ENCODE measurements at regions not wholly inside any gene's neighbourhood (a gene's known extent, or its start where the extent isn't known, plus 50 kb on each side); places are given as distances from the start of the nearest gene placed in this dataset.

GRCh38 chr4:35802644-35803043 lies 441.7 kb downstream of the ARAP2 start:
- no peak for DNase-seq

- DNase-seq, result no peak
These were observed 425.8 kb downstream of the ARAP2 start for GRCh38 chr4:35818520-35818919.

GRCh38 chr4:35820003-35820402 lies 424.3 kb downstream of the ARAP2 start:
- peak; percentile 16 for DNase-seq

DNA sequence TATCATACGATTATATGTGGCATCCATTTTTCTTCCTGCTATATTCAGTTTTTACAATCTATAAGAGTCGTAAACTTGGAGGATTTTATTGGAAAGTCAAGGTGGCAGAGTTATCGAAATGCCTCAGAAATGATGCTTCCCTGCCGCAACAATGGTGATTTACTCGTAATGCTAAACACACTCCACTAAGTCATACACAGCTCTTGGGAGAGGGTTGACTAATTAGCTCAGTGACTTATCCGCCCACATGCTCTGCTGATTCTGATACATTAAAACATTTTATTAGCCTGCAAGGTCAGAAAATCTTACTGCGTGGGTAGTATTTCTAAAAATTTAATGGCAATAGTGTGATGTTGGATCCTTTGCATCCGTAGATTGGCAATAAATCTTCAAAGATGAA lies 420.1 kb downstream of the ARAP2 start:
- no peak for DNase-seq

DNA sequence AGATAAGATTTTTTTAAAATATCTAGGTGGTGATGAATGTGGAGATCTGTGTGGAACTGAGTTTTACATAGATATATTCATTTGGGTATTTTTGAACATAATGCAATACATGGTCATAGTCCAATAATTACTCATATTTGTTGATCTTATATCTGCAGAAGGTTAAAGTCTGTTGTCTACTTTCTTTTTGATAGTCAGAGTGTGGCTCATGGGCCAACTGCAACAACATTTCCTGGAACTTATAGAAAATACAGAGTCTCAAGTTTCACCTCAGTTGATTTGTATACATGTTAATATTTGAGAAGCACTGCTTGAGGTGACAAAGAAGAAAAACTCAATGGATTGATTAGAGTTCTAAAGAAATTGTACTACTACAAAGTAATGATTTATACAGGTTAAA lies 408.4 kb downstream of the ARAP2 start:
- DNase-seq, result no peak

DNA sequence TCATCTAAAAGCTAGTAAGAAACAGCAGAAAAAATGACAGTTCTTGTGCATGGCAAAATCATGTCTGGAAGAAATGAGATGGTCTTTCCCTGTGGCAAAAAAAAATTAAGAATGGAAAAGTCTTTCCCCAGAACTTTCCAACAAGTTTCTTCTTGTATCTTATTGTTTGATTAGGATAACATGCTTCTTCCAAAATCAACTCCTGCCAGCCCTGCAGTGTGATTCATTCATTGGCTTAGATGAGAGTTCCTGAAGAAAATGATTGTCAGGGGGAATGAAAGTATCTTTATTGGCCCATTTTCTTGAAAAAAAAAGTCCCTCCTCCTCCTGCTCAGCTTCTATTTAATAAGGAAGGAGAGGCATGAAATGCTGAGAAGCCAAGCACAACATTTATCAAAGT lies 407.7 kb downstream of the ARAP2 start:
- peak; percentile 46 for DNase-seq

DNA sequence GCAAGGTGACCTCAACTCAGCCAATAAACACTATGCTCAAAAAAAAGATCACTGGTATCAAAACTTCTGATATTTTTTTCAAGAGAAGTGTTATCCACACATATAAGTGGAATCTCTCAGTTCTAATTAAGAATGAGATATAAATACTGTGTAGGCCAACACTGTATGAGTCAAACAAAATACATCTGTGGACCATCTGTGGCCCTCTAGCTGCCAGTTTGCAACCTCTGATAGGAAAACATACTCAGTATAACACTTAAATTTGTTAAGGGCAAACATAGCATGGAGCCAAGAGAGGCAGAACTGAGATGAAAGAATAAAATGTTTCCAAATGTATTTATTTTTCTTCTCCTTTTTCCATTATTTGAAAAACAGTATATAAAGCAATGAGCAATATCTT lies 377.3 kb downstream of the ARAP2 start:
- no peak for DNase-seq

- no peak for DNase-seq
These were observed 372.0 kb downstream of the ARAP2 start for GRCh38 chr4:35872273-35872672.

GRCh38 chr4:35879479-35879878 lies 364.8 kb downstream of the ARAP2 start:
- DNase-seq, result no peak

GRCh38 chr4:35883108-35883507 lies 361.2 kb downstream of the ARAP2 start:
- DNase-seq, result no peak

DNA sequence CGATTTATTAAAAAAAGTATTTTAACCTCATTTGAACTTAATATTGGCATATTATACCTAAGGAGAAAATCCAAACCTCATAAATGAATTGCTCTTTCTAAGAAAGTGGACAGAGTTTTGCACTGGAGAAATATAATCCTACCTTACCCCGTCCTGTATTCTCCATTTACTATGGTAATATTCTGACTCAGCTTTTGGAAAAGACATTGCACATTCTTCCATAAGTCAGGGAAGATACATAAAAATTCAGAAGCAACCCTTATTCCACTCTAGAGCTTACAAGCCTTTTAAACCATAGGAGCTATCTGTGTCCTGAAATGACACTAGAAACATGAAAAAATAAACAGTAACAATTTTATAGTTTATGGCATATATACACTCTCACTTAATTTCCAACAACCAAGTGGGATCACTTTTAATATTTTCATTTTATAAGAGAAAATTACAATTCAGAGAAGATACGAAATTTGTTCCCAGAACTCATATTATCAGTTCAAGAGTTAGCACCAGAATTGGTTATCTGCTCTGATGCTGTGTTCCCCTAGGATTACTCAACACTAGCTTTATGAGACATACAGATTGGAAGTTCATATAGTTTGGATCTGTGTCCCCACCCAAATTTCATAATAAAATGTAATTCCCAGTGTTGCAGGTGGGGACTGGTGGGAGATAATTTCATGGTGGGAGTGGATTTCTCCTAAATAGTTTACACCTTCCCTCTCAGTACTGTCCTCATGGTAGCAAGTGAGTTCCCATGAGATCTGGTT lies 359.4 kb downstream of the ARAP2 start:
- DNase-seq, result no peak

DNA sequence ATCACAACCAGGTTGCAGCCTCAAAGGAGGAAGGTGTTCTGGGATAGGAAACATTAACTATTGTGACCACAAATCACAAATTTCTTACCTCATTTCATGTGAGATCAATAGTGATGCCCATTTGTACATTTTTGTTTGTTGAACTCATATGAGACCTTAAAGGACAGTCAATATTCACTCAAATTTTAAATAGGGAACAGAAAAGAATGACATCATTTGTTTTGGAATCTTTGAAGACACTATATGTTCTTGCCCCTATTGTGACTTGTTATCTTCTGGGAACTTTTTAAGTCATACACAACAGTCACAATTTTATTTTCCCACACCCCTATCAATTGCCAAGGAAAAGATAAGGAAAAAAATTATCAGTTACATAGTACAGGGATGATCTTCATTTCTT lies 346.5 kb downstream of the ARAP2 start:
- DNase-seq, result no peak

DNA sequence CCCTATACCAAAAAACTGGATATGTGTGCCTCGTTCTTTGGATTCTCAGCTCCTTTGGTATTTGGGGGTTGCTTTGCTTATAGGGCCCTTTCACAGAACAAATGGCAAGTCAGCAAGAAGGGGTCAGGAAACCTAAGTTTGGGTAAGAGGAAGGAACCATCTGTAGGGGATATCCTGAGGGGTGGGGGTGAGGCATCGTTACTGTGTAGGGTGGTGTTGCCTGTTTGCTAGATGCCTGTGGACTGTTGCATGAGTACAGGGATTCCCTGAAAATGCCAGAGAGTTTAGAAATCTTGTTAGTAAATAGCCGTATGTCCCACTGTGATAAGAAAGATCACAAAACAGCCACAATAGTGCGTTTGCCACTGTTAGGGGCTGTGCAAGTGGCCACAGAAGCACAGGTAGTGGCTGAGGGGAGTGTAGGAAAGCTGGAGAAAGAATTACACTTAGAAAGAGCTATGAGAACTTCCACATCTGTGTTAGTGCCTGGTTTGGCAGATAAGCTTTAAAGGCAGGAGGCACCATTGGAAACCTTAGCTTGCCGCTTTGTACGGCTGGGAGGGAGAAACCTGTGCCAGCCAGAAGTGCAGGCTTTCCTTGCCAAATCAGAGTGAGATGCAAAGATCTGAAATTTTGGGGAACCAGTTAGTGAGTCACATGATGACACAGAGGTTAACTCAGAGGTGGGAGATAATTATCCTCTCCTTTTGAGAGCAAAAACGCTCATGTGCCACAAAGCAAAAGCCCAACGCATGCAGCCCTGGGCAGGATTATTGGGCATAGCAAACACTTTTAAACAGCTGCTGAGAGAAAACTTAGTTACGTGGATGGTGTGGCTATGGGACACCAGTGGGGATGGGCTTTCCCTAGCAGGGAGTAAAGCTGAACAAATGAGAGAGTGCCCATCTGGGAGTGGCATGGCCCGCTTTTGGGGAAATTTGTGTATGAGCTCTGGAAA lies 343.7 kb downstream of the ARAP2 start:
- no peak for DNase-seq

DNA sequence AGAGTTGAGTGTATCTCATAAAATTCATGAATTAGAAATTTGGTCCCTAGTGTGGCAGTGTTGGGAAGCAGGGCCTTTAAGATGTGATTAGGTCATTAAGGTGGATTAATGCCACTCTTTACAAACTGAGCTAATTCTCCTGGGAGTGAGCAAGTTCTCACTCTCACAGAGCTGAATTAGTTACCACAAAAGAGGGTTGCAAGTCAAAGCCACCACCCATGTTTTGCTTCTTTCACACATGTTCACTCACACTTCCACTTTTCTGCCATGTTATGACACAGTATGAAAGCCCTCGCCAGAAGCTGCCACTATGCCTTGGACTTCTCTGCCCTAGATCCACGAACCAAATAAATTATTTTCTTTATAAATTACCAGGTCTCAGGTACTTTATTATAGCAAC lies 332.1 kb downstream of the ARAP2 start:
- no peak for DNase-seq

- DNase-seq, result no peak
These were observed 325.8 kb downstream of the ARAP2 start for GRCh38 chr4:35918491-35918977.

DNA sequence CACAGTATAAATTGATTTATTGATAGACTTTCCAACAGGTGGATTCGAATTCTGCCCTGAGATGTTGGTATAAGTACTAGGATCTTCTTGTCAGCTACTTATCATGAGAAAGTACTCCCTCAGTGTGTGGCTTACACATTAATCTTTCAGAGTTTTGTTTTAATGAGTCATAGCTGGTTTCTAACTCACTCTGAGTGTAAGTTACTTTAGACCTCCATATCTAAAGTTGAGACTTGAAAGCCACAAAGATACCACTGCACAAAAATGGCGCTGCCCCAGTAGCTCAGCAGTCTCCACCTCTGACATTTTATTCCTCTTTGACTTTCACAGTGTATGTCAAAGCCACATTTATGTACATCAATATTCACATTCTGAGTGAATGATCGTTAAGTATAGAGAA lies 318.5 kb downstream of the ARAP2 start:
- no peak for DNase-seq

DNA sequence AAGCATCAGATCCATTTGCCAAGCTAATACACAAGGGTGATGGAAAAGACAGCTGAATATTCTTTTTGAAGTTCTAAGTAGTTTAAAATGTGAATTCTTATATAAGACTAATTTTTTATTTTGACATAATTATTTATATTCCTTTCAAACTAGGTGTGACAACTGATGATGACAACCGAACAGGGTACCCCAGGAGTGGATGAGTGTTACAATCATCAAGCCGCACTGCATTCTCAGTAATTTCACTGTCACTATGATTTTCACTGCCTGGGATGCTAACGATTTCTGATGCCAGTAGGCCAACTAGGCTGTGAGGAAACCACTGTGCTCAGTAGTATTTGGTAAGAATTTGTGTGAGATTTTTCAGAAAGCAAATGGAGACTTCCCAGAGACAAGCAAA lies 317.5 kb downstream of the ARAP2 start:
- DNase-seq, result no peak

- DNase-seq, result no peak
These were observed 310.4 kb downstream of the ARAP2 start for GRCh38 chr4:35933901-35934300.

- DNase-seq, result peak; percentile 63
These were observed 309.9 kb downstream of the ARAP2 start for GRCh38 chr4:35934320-35934981.

- peak; percentile 4 for DNase-seq
These were observed 305.4 kb downstream of the ARAP2 start for GRCh38 chr4:35938936-35939335.

GRCh38 chr4:35939751-35940150 lies 304.6 kb downstream of the ARAP2 start:
- DNase-seq, result no peak

DNA sequence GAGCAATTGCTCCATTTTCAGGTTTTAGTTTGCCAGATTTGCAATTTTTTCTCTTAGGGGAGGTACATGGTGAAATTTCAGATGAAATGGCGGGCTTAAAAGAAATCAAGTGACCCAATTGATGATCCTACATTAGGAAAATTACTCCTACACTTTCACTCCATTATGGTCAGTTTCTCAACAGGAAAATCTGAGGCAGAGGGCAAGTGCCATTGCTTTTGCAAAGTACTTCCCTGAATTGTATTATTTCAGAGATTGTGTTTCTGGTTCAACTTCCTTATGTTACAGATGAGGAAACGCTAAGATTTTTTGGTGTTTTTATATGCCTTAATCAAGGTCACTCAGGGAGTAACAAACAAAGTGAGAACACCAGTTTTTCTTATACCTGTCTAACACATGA lies 302.2 kb downstream of the ARAP2 start:
- DNase-seq, result no peak

All from muscle of arm (tissue), 1 donor.